Right lobe of liver (tissue), 4 donors: ENCODE measurements at regions not wholly inside any gene's neighbourhood (a gene's known extent, or its start where the extent isn't known, plus 50 kb on each side); places are given as distances from the start of the nearest gene placed in this dataset.

Experiments used
- CTCF ChIP-seq, 4 donors: fragments of 200-600 bp in 3 of 4; fragments of 450-650 bp in 1 of 4; IDR thresholded peaks; one replicate each; pipeline versions ENCODE4 v1.5.1 to v1.8.0; 2016 to 2022; ENCODE audit warnings: antibody characterized with exemption in 4 of 4, mild to moderate bottlenecking in 2 of 4
- POLR2A ChIP-seq: fragments of 450-650 bp; IDR thresholded peaks from one replicate; pipeline ENCODE4 v1.6.1; 2017; ENCODE audit warnings: antibody characterized with exemption, mild to moderate bottlenecking
- donor health status: DM: no; HTN: no; CAD: no.
- donor health status: DM: no; HTN: no; CAD: no.
- donor health status: DM: no; HTN: yes; CAD: no.

GRCh38 chr10:56266120-56266519, 94.9 kb downstream of the ZWINT start:
- TF ChIP-seq CTCF (IDR thresholded peaks at IDR 0.05) (no peak), POLR2A (no peak)
